ENCODE measurements at regions not wholly inside any gene's neighbourhood (a gene's known extent, or its start where the extent isn't known, plus 50 kb on each side); places are given as distances from the start of the nearest gene placed in this dataset.
A peak's percentile ranks its signal among the peaks of the same experiment; 100 is the strongest.
"Not testable (repeated sequence)": the region's sequence is repeated elsewhere in the genome, so short reads cannot be mapped to it uniquely, and the experiment has no call there.

DNA sequence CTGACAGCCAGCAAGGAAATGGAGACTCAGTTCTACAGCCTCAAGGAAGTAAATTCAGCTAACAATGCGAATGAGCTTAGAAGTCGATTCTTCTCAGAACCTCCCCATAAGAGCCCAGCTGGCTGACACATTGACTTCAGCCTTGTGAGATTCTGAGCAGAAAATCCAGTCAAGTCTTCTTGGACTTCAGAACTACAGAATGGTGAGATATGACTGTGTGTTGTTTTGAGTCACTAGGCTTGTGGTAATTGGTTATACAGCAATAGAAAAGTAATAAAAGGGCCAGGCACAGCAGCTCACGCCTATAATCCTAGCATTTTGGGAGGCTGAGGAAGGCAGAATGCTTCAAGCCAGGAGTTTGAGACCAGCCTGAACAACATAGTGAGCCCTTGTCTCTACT lies 161.8 kb upstream of the IVNS1ABP start:
- Mint-ChIP-seq H3K27ac (no peak overlapping the region), H3K4me1 (peaks cover 9% of the 10 kb centered on the region), H3K27me3 (no peaks in the 10 kb centered on the region), H3K9me3 (no peaks in the 10 kb centered on the region), H3K36me3 (ENCODE audit: low read depth) (no peaks in the 10 kb centered on the region), H3K4me3 (no peak overlapping the region)
- ATAC-seq (no peak), DNase-seq (no peak)

DNA sequence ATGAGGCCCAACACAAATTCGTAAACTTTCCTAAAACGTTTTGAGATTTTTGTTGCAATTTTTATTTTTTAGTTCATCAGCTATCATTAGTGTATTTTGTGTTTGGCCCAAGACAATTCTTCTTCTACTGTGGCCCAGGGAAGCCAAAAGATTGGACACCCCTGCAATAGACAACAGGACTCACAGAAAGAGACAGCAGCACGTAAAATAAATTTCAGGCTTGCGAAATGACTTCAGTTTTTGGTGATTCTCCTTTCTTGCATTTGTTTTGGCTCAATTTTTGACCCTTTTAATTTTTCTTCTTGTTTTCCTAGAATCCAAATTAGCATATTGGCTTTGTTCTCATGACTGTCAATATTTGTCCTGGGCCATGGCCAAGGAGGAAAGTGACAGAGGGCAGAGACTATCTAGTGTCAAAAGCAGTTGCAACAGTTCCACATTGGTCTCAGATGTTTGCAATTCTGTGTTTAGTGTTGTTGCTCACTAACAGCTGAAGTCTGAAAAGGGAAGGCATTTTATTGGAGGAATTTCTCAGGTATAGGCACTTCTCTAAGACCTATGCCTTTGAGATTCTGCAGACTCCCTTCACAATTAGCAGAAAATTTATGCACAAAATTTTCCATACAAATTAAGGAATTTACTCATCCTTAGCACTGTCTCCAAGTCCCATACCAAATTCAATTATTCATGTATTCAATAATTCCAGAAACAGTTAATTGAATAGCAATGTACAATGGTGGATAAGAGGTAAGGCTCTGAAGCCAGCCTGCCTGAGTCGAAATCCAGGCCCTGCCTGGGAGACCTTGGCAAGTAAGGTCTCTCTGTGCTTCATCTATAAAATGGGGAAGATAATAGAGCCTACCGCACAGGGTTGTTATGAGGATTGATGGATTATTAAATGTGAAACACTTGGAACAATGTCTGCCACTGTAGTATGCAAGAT lies 160.9 kb upstream of the IVNS1ABP start:
- Mint-ChIP-seq H3K27ac (no peak overlapping the region), H3K27me3 (no peaks in the 10 kb centered on the region), H3K4me3 (no peak overlapping the region), H3K9me3 (no peaks in the 10 kb centered on the region), H3K4me1 (peaks cover 9% of the 10 kb centered on the region), H3K36me3 (ENCODE audit: low read depth) (no peaks in the 10 kb centered on the region)
- ATAC-seq (no peak), DNase-seq (no peak)

DNA sequence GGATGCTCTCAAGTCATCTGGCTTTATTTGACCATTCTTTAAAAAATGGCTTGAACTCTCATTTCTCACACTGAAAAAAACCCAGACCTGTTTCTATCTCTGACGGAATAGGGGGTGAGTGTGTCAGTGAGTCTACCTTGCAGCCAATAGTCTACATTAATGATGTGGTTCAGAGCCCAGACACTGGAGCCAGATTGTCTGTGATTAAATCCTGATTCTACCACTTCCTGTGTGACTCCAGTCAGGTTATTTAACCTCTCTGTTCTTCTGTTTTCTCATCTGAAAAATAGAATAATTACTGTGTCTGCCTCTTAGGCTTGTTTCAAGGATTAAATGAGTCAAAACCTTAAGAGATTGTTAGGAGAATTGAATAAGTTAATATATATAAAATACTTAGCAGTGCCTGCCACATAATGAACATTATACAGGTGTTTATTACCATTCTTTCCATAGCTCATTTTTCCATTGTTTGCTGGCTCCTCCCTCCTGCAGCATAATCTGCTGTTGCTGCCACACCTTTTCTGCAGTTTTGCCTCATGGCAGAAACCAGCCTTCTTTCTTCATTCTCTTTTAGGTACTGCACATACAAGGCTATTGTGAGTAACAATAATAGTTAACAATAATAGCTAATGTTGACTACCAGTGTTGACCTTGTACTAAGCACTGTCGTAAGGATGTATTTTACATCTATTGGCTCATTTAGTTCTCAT lies 157.6 kb upstream of the IVNS1ABP start:
- H3K9me3 Mint-ChIP-seq = no peaks in the 10 kb centered on the region
- peaks cover 9% of the 10 kb centered on the region for H3K4me1 Mint-ChIP-seq
- H3K4me3 Mint-ChIP-seq = no peak overlapping the region
- no peaks in the 10 kb centered on the region for H3K36me3 Mint-ChIP-seq (ENCODE audit: low read depth)
- H3K27me3 Mint-ChIP-seq = no peaks in the 10 kb centered on the region
- H3K27ac Mint-ChIP-seq = no peak overlapping the region
- ATAC-seq = peak; percentile 86
- DNase-seq = no peak

DNA sequence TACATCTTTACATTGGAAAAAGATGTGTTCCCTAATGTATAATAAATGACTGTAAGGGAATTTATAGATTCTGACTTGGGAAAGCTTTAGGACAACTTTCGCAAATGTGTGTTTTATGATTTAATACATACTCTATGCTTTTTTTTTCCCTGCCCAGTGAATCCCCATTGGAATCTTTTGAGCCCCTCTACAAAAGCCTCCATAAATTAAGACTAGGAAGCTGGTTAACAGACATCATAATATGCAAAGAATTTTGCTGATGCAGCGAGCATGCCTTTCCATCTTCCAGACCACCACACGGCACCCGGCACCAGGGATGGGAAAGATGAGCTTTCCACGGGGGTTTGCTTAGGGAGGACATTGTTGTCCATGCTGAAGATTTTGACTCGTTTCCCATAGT lies 156.1 kb upstream of the IVNS1ABP start:
- no peaks in the 10 kb centered on the region for H3K36me3 Mint-ChIP-seq (ENCODE audit: low read depth)
- H3K9me3 Mint-ChIP-seq = no peaks in the 10 kb centered on the region
- H3K27me3 Mint-ChIP-seq = no peaks in the 10 kb centered on the region
- DNase-seq = no peak
- H3K4me1 Mint-ChIP-seq = peaks cover 9% of the 10 kb centered on the region
- no peak overlapping the region for H3K4me3 Mint-ChIP-seq
- no peak overlapping the region for H3K27ac Mint-ChIP-seq
- no peak for ATAC-seq

DNA sequence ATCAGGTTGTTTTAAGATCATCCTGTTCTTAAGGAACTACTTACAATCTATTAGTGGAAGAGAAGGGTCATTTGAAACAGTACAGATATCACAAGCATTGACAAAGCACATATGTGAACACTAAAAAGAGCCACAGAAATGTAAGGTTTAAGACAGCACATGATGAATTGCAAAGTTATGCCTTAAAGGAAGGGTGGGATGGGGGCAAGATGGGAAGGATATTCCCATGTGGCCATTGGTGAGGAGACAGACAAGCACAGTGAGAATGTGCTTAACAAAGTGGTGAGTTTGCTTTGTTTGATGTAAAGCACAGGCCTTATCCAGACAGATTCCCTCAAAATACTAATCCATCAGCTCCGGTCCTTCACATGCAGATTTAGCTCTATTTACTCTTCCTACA lies 151.6 kb upstream of the IVNS1ABP start:
- Mint-ChIP-seq H3K36me3 (ENCODE audit: low read depth) (no peaks in the 10 kb centered on the region), H3K4me1 (no peaks in the 10 kb centered on the region), H3K27me3 (no peaks in the 10 kb centered on the region), H3K9me3 (no peaks in the 10 kb centered on the region), H3K4me3 (no peak overlapping the region), H3K27ac (no peak overlapping the region)
- DNase-seq (no peak), ATAC-seq (no peak)

DNA sequence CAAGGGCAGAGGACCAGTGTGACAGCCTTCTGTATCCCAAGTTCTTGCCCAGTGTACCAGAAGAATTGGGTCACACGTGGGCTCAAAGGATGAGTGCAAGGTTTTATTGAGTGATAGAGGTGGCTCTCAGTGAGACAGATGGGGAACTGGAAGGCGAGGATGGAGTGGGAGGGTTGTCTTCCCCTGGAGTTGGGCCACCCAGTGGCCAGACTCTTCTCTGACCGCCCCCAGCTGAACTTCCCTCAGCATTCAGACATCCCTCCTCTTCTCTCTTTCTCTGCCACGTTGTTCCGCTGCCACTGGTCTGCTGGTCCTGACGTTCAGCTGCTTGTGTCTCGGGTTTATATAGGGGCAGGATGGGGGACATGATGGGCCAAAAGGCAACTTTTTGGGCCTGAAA lies 150.1 kb upstream of the IVNS1ABP start:
- Mint-ChIP-seq H3K4me1 (no peaks in the 10 kb centered on the region), H3K27ac (no peak overlapping the region), H3K9me3 (no peaks in the 10 kb centered on the region), H3K27me3 (no peaks in the 10 kb centered on the region), H3K4me3 (no peak overlapping the region), H3K36me3 (ENCODE audit: low read depth) (no peaks in the 10 kb centered on the region)
- DNase-seq (no peak), ATAC-seq (no peak)

DNA sequence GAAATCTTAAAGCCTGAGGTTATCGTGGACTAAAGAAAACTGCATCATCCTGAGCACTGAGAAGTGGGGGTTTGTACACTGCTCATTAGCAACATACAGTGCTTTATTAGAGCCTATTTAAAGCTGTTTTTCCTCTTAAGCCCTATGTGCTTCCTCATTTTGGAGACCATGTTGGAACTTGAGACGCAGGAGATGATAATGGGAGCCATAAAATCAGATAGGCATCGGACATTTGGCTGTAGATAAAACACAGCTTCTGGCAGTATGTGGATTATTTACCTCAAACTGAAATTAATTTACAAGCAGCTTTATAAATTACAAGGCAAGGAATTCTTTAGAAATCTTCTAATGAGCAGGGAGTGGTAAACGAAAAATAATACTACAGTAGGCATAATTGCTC lies 147.7 kb upstream of the IVNS1ABP start:
- H3K4me1 Mint-ChIP-seq = no peaks in the 10 kb centered on the region
- no peaks in the 10 kb centered on the region for H3K27me3 Mint-ChIP-seq
- H3K4me3 Mint-ChIP-seq = no peak overlapping the region
- peaks cover 4% of the 10 kb centered on the region for H3K9me3 Mint-ChIP-seq
- no peaks in the 10 kb centered on the region for H3K36me3 Mint-ChIP-seq (ENCODE audit: low read depth)
- ATAC-seq (no peak), DNase-seq (no peak)
- H3K27ac Mint-ChIP-seq = no peak overlapping the region

DNA sequence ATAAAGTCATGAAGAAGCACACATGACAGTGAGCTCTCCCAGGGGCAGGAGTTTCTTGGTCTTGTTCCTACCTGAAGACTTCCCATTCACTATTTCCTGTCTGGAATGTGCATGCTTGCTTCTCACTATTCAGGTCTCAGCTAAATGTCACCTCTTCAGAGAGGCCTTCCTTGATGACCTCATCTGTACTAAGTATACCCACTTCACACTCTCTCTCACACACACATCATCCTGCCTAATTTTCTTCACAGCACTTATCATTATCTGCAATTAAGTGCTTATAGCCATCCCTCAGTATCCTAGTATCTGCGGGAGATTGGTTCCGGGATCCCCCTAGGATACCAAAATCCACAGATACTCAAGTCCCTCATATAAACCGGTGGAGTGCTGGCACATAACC lies 146.4 kb upstream of the IVNS1ABP start:
- no peak overlapping the region for H3K4me3 Mint-ChIP-seq
- no peaks in the 10 kb centered on the region for H3K27me3 Mint-ChIP-seq
- H3K27ac Mint-ChIP-seq = no peak overlapping the region
- peaks cover 4% of the 10 kb centered on the region for H3K9me3 Mint-ChIP-seq
- H3K36me3 Mint-ChIP-seq (ENCODE audit: low read depth) = no peaks in the 10 kb centered on the region
- no peaks in the 10 kb centered on the region for H3K4me1 Mint-ChIP-seq
- ATAC-seq (no peak), DNase-seq (no peak)

DNA sequence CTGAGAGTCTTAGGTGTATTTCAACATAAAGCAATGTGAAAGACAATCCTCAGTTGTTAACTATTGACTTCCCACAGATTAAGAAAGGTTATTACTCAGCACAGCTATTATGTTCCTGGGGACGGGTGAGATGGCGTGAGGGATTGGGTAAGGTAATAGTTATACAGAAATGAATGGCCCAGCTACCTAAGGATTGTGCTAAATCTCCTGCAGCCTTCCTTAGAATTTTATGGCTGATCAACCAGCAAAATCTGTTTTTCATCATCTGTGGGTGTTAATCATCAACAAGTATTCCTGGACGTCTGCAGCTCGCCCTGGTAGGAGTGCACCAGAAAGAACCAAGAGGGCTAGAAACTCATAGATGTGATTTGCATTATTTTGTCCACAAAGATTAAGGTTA lies 146.0 kb upstream of the IVNS1ABP start:
- Mint-ChIP-seq H3K27me3 (no peaks in the 10 kb centered on the region), H3K36me3 (ENCODE audit: low read depth) (no peaks in the 10 kb centered on the region), H3K4me3 (no peak overlapping the region), H3K27ac (no peak overlapping the region), H3K4me1 (no peaks in the 10 kb centered on the region), H3K9me3 (peaks cover 4% of the 10 kb centered on the region)
- ATAC-seq (no peak), DNase-seq (no peak)

DNA sequence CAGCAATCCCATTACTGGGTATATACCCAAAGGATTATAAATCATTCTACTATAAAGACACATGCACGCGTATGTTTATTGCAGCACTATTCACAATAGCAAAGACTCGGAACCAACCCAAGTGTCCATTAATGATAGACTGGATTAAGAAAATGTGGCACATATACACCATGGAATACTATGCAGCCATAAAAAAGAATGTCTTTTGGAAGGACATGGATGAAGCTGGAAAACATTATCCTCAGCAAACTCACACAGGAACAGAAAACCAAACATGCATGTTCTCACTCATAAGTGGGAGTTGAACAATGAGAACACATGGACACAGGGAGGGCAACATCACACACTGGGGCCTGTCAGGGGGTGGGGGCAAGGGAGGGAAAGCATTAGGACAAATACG lies 143.7 kb upstream of the IVNS1ABP start:
- H3K27me3 Mint-ChIP-seq; H3K36me3 Mint-ChIP-seq (ENCODE audit: low read depth); H3K27ac Mint-ChIP-seq; DNase-seq; H3K4me1 Mint-ChIP-seq; H3K9me3 Mint-ChIP-seq; ATAC-seq; H3K4me3 Mint-ChIP-seq: not testable (repeated sequence)

DNA sequence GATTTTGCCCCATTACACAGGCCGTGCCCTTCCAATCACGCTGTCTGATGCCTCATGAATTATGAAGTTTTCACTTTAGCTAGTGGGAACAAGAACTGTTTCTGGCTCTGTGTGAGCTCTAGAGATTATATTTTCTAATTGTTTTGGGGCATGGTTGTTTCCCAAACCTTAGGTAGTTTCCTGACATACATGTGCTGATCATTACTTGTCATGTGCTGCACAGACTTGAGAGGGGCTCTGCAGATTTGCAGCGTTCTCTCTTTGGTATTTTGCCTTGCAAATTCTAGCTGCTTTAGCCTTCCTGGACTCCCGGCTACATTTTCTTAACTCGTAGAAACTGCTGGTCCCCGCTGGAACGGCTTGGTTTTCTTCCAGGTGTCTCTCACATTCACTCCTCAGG lies 142.1 kb upstream of the IVNS1ABP start:
- DNase-seq (no peak), ATAC-seq (no peak)
- H3K4me3 Mint-ChIP-seq = no peak overlapping the region
- no peaks in the 10 kb centered on the region for H3K36me3 Mint-ChIP-seq (ENCODE audit: low read depth)
- peaks cover 4% of the 10 kb centered on the region for H3K9me3 Mint-ChIP-seq
- H3K27me3 Mint-ChIP-seq = no peaks in the 10 kb centered on the region
- no peak overlapping the region for H3K27ac Mint-ChIP-seq
- no peaks in the 10 kb centered on the region for H3K4me1 Mint-ChIP-seq

DNA sequence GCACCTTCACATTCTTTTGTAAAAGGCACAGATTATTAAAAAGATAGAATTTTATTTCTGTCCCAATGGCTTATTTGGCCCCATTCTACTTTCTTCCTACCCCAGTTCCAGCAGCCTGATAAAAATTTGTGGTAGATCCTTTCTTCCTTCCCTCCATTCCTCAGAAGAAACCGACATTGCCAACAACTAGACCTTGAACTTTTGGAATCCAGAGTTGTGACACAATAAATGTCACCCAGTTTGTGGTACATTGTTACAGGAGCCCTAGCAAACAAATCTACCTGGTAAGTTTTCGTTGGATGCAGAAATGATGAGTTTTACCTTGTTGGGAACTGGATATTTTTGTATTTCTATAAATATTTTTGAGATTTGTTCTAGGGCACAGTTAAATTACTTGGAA lies 141.6 kb upstream of the IVNS1ABP start:
- Mint-ChIP-seq H3K9me3 (peaks cover 4% of the 10 kb centered on the region), H3K36me3 (ENCODE audit: low read depth) (no peaks in the 10 kb centered on the region), H3K27me3 (no peaks in the 10 kb centered on the region), H3K27ac (no peak overlapping the region), H3K4me3 (no peak overlapping the region), H3K4me1 (no peaks in the 10 kb centered on the region)
- ATAC-seq = no peak
- no peak for DNase-seq

DNA sequence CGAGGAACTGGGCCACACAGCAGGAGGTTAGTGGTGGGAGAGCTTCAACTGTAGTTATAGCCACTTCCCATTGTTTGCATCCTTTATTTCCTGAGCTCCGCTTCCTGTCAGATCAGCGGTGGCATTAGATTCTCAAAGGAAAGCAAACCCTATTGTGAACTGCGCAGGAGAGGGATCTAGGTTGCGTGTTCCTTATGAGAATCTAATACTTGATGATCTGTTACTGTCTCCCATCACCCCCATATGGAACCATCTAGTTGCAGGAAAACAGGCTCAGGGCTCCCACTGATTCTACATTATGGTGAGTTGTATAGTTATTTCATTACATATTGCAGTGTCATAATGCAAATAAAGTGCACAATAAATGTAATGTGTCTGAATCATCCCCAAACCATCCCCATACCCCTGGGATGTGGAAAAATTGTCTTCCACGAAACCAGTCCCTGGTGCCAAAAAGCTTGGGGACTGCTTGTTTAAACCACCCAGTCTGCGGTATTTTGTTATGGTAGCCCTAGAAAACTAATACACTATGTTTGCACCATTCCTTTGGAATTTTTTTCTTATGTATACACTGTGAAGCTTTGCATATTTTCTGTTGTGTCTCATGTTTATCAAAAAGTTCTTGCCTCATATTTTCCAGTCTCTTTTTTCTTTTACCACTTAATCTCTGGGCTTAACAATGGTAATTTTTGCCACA lies 136.6 kb upstream of the IVNS1ABP start:
- no peaks in the 10 kb centered on the region for H3K9me3 Mint-ChIP-seq
- H3K27ac Mint-ChIP-seq = no peak overlapping the region
- no peak overlapping the region for H3K4me3 Mint-ChIP-seq
- ATAC-seq (no peak), DNase-seq (no peak)
- H3K27me3 Mint-ChIP-seq = no peaks in the 10 kb centered on the region
- no peaks in the 10 kb centered on the region for H3K4me1 Mint-ChIP-seq
- no peaks in the 10 kb centered on the region for H3K36me3 Mint-ChIP-seq (ENCODE audit: low read depth)

DNA sequence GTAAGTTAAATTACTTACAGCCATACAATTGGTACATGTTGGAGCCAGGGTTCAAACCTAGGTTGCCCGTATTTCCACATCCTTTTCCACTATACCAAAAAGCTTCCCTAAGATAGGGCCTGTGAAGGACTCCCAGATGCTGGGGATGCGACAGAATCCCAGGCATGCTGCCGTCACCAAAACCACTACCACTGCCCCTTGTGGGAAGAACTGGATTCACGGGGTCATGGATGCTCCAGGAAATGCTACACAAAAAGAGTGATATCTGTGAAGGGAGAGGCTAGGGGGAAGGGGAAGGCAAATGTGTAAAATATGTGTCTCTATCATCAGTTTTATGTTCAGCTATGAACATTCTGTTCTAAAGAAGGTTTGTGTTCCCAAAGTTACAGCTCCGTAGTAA lies 133.9 kb upstream of the IVNS1ABP start:
- no peaks in the 10 kb centered on the region for H3K9me3 Mint-ChIP-seq
- no peaks in the 10 kb centered on the region for H3K4me1 Mint-ChIP-seq
- DNase-seq (no peak), ATAC-seq (no peak)
- no peaks in the 10 kb centered on the region for H3K36me3 Mint-ChIP-seq (ENCODE audit: low read depth)
- H3K27me3 Mint-ChIP-seq = no peaks in the 10 kb centered on the region
- H3K4me3 Mint-ChIP-seq = no peak overlapping the region
- H3K27ac Mint-ChIP-seq = no peak overlapping the region

Data from activated naive CD8-positive, alpha-beta T cell treated with anti-CD3 and anti-CD28 coated beads, Interleukin-2, amount 50 U/mL, for 24 hours (primary cell).